SK-N-SH (cell line): ENCODE measurements at regions not wholly inside any gene's neighbourhood (a gene's known extent, or its start where the extent isn't known, plus 50 kb on each side); places are given as distances from the start of the nearest gene placed in this dataset.

ENCODE experiments used
- CTCF ChIA-PET: fragments of 300-600, 350-600 bp; formaldehyde crosslinking; extraction: SDS; loops from one replicate; lab custom pipeline; 2021; lab: Yijun Ruan, JAX
- POLR2A ChIA-PET: fragments of 350-600 bp; sonication (Branson Sonifier 250); formaldehyde crosslinking; extraction: SDS; loops from one replicate; lab custom pipeline; 2020; ENCODE audit warnings: antibody characterized with exemption, inconsistent platforms; lab: Yijun Ruan, JAX
- DNase-seq: peaks from one replicate; pipeline ENCODE4 v3.0.0; 2012
- H2AFZ ChIP-seq: fragments of 200-600 bp; sonication (generic); 2 replicates; pipeline ENCODE4 v1.8.1; 2016; ENCODE audit warnings: antibody characterized with exemption, mild to moderate bottlenecking, low read depth
- H3F3A ChIP-seq: fragments of 200-600 bp; sonication (generic); replicated peaks from 2 replicates; pipeline ENCODE3; 2016; ENCODE audit warnings: antibody characterized with exemption, mild to moderate bottlenecking; ENCODE audit not compliant: insufficient read depth
- H3K27ac ChIP-seq, 2 experiments: fragments of 200-500 bp in 1 of 2; fragments of 200-600 bp in 1 of 2; sonication (Bioruptor generic) in 1 of 2; sonication (generic), shearing (Covaris generic) in 1 of 2; 2 replicates each; pipeline versions ENCODE4 v1.5.1 to v1.6.1; 2014 to 2016; ENCODE audit warnings: low read depth in 2 of 2, inconsistent platforms in 1 of 2, low read length in 1 of 2, mild to moderate bottlenecking in 1 of 2, mixed read lengths in 1 of 2
- H3K27me3 ChIP-seq: fragments of 200-600 bp; sonication (generic), shearing (Covaris generic); 2 replicates; pipeline ENCODE4 v1.6.1; 2016; ENCODE audit warnings: mixed run types; ENCODE audit not compliant: insufficient read depth
- H3K36me3 ChIP-seq, 2 experiments: fragments of 200-500 bp in 1 of 2; fragments of 200-600 bp in 1 of 2; sonication (Bioruptor generic) in 1 of 2; sonication (generic) in 1 of 2; replicated peaks in 1 of 2; 2 replicates each; pipeline versions ENCODE3 to v1.5.1; 2014 to 2016; ENCODE audit warnings: low read length in 1 of 2, mild to moderate bottlenecking in 1 of 2; ENCODE audit not compliant: insufficient read depth in 2 of 2, control insufficient read depth in 1 of 2
- H3K4me1 ChIP-seq, 2 experiments: fragments of 200-500 bp in 1 of 2; fragments of 200-600 bp in 1 of 2; sonication (Bioruptor generic) in 1 of 2; sonication (generic), shearing (Covaris generic) in 1 of 2; 2 replicates each; pipeline versions ENCODE4 v1.5.1 to v1.6.1; 2014 to 2016; ENCODE audit warnings: low read depth in 1 of 2, low read length in 1 of 2, mixed run types in 1 of 2; ENCODE audit not compliant: insufficient read depth in 2 of 2, control insufficient read depth in 1 of 2
- H3K4me2 ChIP-seq: fragments of 200-600 bp; sonication (generic), shearing (Covaris generic); 2 replicates; pipeline ENCODE4 v1.6.1; 2017; ENCODE audit warnings: mixed run types
- H3K4me3 ChIP-seq, 2 experiments: fragments of 200-500 bp in 1 of 2; fragments of 200-600 bp in 1 of 2; sonication (Bioruptor generic) in 1 of 2; sonication (generic), shearing (Covaris generic) in 1 of 2; 2 replicates each; pipeline versions ENCODE4 v1.5.1 to v1.8.1; 2014 to 2016; ENCODE audit warnings: low read depth in 2 of 2, inconsistent platforms in 1 of 2, low read length in 1 of 2, mild to moderate bottlenecking in 1 of 2, mixed read lengths in 1 of 2, moderate library complexity in 1 of 2
- H3K79me2 ChIP-seq: fragments of 200-600 bp; sonication (generic); 2 replicates; pipeline ENCODE4 v1.8.1; 2017; ENCODE audit warnings: mild to moderate bottlenecking; ENCODE audit not compliant: insufficient read depth
- H3K9ac ChIP-seq: fragments of 200-600 bp; sonication (generic); 2 replicates; pipeline ENCODE4 v1.6.1; 2017; ENCODE audit warnings: mixed run types
- H3K9me2 ChIP-seq: fragments of 200-600 bp; sonication (generic); 2 replicates; pipeline ENCODE4 v1.6.1; 2017; ENCODE audit warnings: mixed run types
- H3K9me3 ChIP-seq: fragments of 200-600 bp; sonication (generic); 2 replicates; pipeline ENCODE4 v1.6.1; 2017; ENCODE audit warnings: mixed run types, mild to moderate bottlenecking, moderate library complexity
- H4K20me1 ChIP-seq: fragments of 200-600 bp; sonication (generic); 2 replicates; pipeline ENCODE4 v1.6.1; 2017; ENCODE audit warnings: mild to moderate bottlenecking, mixed run types; ENCODE audit not compliant: insufficient read depth
- ELF1 ChIP-seq: IDR thresholded peaks from 2 replicates; pipeline ENCODE4 v1.4.0; 2012
- EP300 ChIP-seq, 2 experiments: IDR thresholded peaks; 2 replicates each; pipeline versions ENCODE4 v1.4.0 to v1.6.1; 2012; ENCODE audit warnings: borderline replicate concordance in 1 of 2, low read depth in 1 of 2, low read length in 1 of 2
- FOXJ3 ChIP-seq: sonication (generic); formaldehyde crosslinking; IDR thresholded peaks from 2 replicates; pipeline ENCODE4 v1.5.1; 2020; ENCODE audit warnings: mild to moderate bottlenecking, missing genetic modification reagents
- GABPA ChIP-seq: IDR thresholded peaks from 2 replicates; pipeline ENCODE4 v1.4.0; 2012; ENCODE audit warnings: low read depth, mild to moderate bottlenecking
- JUND ChIP-seq: IDR thresholded peaks from 2 replicates; pipeline ENCODE4 v1.4.0; 2012
- RAD21 ChIP-seq: IDR thresholded peaks from 2 replicates; pipeline ENCODE4 v1.6.1; 2012; ENCODE audit warnings: mild to moderate bottlenecking, low read length
- RCOR1 ChIP-seq: fragments of 150-350 bp; IDR thresholded peaks from 2 replicates; pipeline ENCODE4 v1.6.1; 2017; ENCODE audit warnings: antibody characterized with exemption, low read length
- SMC3 ChIP-seq: IDR thresholded peaks from 2 replicates; pipeline ENCODE4 v1.6.1; 2012; ENCODE audit warnings: low read depth, low read length, improper control_type of control experiment
- USF1 ChIP-seq: IDR thresholded peaks from 2 replicates; pipeline ENCODE4 v1.4.0; 2012; ENCODE audit warnings: low read depth, borderline replicate concordance
- WGBS: methylation state at CpG from one replicate; pipeline ENCODE4 v1.1.6; 2017; ENCODE audit warnings: low lambda C conversion rate; 5-methylcytosine and 5-hydroxymethylcytosine counted together
- TF ChIP-seq, protein P1 (sequence below): IDR thresholded peaks from 2 replicates; pipeline ENCODE4 v1.4.0; 2012; ENCODE audit warnings: low read depth, borderline replicate concordance
- TF ChIP-seq, protein P2 (sequence below): fragments of 200-600 bp; sonication (generic); IDR thresholded peaks from 2 replicates; pipeline ENCODE4 v1.6.1; 2017; ENCODE audit warnings: antibody characterized with exemption, mild to moderate bottlenecking, moderate library complexity

DNA sequence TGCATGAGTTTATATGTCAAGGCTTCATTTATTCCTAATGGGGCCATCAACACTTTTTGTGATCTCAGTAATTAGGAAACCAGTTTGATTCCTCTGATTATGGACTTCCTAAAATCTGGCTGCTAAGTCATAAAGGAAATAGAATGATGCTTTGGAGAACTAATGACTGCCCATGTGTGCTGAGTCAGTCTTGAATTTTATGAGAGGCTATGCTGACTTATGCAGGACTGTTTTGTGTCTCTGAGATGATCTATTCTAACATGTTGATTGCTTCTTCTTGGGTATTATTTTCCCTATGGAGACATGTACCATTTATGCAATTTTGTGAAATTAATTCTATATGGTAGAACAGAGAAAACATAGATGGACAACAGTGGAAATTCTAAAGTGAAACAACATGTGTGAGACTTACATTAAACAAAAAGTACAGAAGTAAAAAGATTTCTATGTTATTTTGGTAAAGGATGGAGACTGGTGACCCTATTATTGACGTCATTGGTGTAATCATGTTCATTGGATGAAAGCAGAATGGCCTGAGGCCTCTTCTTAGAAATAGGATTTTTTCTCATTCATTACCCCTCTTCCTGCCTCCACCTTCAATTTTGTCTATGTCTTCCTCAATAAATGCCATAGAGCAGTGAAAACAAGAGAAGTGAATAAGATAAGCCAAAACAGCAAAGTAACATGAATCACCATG, 1658.2 kb upstream of the PIK3C3 start:
- ChIA-PET POLR2A (no interaction called here), CTCF (no interaction called here)
- no peak overlapping the region for H3K4me3 ChIP-seq
- H3K36me3 ChIP-seq: no peaks in the 10 kb centered on the region
- DNase-seq: no peak
- H3K79me2 ChIP-seq: no peaks in the 10 kb centered on the region; the same call in 1 of the 2 replicates
- TF ChIP-seq RAD21 (no peak), FOXJ3 (no peak), JUND (no peak), GABPA (no peak), EP300 (IDR thresholded peaks at IDR 0.05; ENCODE audit: borderline replicate concordance in 1 of 2, low read depth in 1 of 2, low read length in 1 of 2) (no peak), ELF1 (no peak), RCOR1 (no peak), SMC3 (no peak)
- WGBS: 28% methylated on average over 1 of the region's 1 CpG
- no peaks in the 10 kb centered on the region for H3K4me1 ChIP-seq
- H3K9me3 ChIP-seq: no peaks in the 10 kb centered on the region
- H3K4me2 ChIP-seq: no peak overlapping the region
- H3K9me2 ChIP-seq: no peaks in the 10 kb centered on the region
- no peak overlapping the region for H3K9ac ChIP-seq
- H2AFZ ChIP-seq: no peak overlapping the region
- no peaks in the 10 kb centered on the region for H3K27me3 ChIP-seq
- H4K20me1 ChIP-seq: no peaks in the 10 kb centered on the region
- H3K27ac ChIP-seq: no peak overlapping the region
- no peaks in the 10 kb centered on the region for H3F3A ChIP-seq

DNA sequence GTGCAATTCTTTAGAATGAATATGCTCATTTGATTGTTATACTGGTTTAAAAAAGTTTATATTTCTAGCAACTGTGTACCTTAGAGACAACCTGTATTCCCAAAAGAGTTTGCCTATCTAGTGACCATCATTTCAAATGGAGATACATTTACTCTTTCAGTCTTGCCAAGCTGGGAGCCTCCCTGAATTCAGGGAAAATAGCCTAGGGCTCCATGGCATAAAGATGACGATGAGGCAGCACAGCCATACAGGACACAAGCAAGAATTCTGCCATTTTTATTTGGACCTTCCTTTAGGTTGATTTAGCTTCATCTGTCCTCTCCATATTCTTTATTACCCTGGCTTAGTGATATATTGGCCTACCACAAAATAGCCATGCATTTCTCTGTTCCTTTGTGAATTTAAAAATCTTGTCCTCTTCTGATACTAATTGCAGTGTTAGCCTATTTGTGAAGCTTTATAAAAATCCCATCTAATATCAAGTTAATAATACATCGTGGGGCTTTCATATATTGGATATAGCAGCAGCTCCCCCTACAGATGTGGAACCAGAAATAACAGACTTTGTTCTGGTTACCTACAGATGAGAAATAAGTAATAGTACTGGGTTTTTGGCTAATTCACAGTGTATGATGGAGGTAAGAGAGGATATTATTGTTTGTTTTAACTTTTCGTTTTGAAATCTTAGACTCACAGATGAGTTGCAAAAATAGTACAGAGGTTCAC, 1661.9 kb upstream of the PIK3C3 start:
- ChIA-PET POLR2A (no interaction called here), CTCF (interaction anchor here (0.5 to 0.7 kb wide), 3 partner anchors 12 to 378 kb away, joined by 3 read pairs; no protein-coding TSS in a partner anchor)
- Histone ChIP-seq H3K4me3 (no peak overlapping the region), H3K4me2 (no peak overlapping the region), H3K27ac (no peak overlapping the region), H4K20me1 (no peaks in the 10 kb centered on the region), H3K27me3 (no peaks in the 10 kb centered on the region), H3F3A (no peaks in the 10 kb centered on the region), H3K9me3 (no peaks in the 10 kb centered on the region), H3K9me2 (no peaks in the 10 kb centered on the region), H3K9ac (no peak overlapping the region), H3K4me1 (no peaks in the 10 kb centered on the region), H2AFZ (no peak overlapping the region), H3K36me3 (no peaks in the 10 kb centered on the region), H3K79me2 (no peaks in the 10 kb centered on the region; the same call in 1 of the 2 replicates)
- TF ChIP-seq, protein P1, sequence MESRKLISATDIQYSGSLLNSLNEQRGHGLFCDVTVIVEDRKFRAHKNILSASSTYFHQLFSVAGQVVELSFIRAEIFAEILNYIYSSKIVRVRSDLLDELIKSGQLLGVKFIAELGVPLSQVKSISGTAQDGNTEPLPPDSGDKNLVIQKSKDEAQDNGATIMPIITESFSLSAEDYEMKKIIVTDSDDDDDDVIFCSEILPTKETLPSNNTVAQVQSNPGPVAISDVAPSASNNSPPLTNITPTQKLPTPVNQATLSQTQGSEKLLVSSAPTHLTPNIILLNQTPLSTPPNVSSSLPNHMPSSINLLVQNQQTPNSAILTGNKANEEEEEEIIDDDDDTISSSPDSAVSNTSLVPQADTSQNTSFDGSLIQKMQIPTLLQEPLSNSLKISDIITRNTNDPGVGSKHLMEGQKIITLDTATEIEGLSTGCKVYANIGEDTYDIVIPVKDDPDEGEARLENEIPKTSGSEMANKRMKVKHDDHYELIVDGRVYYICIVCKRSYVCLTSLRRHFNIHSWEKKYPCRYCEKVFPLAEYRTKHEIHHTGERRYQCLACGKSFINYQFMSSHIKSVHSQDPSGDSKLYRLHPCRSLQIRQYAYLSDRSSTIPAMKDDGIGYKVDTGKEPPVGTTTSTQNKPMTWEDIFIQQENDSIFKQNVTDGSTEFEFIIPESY: no peak
- no peak for TF ChIP-seq USF1
- no peak for TF ChIP-seq ELF1
- TF ChIP-seq GABPA: no peak
- TF ChIP-seq, protein P2, sequence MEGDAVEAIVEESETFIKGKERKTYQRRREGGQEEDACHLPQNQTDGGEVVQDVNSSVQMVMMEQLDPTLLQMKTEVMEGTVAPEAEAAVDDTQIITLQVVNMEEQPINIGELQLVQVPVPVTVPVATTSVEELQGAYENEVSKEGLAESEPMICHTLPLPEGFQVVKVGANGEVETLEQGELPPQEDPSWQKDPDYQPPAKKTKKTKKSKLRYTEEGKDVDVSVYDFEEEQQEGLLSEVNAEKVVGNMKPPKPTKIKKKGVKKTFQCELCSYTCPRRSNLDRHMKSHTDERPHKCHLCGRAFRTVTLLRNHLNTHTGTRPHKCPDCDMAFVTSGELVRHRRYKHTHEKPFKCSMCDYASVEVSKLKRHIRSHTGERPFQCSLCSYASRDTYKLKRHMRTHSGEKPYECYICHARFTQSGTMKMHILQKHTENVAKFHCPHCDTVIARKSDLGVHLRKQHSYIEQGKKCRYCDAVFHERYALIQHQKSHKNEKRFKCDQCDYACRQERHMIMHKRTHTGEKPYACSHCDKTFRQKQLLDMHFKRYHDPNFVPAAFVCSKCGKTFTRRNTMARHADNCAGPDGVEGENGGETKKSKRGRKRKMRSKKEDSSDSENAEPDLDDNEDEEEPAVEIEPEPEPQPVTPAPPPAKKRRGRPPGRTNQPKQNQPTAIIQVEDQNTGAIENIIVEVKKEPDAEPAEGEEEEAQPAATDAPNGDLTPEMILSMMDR: peak; percentile 32; the same call in 1 of the 2 replicates
- TF ChIP-seq RAD21: peak; percentile 55
- no peak for DNase-seq
- 20% methylated on average over 3 of the region's 3 CpGs for WGBS
